ENCODE measurements at regions not wholly inside any gene's neighbourhood (a gene's known extent, or its start where the extent isn't known, plus 50 kb on each side); places are given as distances from the start of the nearest gene placed in this dataset.

DNA sequence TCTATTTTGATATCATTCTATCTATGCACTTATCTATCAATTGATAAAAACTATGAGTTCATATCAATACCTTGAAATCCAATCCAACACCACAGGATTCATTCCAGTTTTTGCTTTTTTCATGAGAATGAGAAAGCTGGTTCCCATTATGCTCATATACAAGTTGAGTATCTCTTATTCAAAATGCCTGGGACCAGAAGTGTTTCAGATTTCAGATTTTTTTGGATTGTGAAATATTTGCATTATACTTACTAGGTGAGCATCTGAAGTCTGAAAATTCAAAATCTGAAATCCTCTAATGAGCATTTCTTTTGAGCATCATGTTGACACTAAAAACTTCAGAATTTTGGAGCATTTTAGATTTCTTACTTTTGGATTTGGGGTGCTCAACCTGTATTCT lies 67.8 kb upstream of the DCBLD2 start:
- no peak overlapping the region for H3K4me3 ChIP-seq (ENCODE audit: insufficient read depth, low read length, poor library complexity, severe bottlenecking)
- H3F3A ChIP-seq (ENCODE audit: insufficient read depth): no peaks in the 10 kb centered on the region
- no peak overlapping the region for H3K4me2 ChIP-seq (ENCODE audit: low read depth, low read length, poor library complexity, severe bottlenecking)
- TF ChIP-seq, protein P1, sequence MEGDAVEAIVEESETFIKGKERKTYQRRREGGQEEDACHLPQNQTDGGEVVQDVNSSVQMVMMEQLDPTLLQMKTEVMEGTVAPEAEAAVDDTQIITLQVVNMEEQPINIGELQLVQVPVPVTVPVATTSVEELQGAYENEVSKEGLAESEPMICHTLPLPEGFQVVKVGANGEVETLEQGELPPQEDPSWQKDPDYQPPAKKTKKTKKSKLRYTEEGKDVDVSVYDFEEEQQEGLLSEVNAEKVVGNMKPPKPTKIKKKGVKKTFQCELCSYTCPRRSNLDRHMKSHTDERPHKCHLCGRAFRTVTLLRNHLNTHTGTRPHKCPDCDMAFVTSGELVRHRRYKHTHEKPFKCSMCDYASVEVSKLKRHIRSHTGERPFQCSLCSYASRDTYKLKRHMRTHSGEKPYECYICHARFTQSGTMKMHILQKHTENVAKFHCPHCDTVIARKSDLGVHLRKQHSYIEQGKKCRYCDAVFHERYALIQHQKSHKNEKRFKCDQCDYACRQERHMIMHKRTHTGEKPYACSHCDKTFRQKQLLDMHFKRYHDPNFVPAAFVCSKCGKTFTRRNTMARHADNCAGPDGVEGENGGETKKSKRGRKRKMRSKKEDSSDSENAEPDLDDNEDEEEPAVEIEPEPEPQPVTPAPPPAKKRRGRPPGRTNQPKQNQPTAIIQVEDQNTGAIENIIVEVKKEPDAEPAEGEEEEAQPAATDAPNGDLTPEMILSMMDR (IDR thresholded peaks at IDR 0.05; ENCODE audit: insufficient read depth, low read length, poor library complexity, severe bottlenecking): no peak
- TF ChIP-seq EZH2phosphoT487 (conservative IDR thresholded peaks at IDR 0.05; ENCODE audit: low read length): no peak
- no peak overlapping the region for H2AFZ ChIP-seq (ENCODE audit: low read depth, low read length, severe bottlenecking)
- H3K9me2 ChIP-seq (replicated peaks; ENCODE audit: insufficient read depth, low read length): no peaks in the 10 kb centered on the region
- H3K9me3 ChIP-seq (ENCODE audit: insufficient read depth, low read length): no peaks in the 10 kb centered on the region
- no peak overlapping the region for H3K9ac ChIP-seq (ENCODE audit: low read length)
- no peaks in the 10 kb centered on the region for H3K79me2 ChIP-seq (ENCODE audit: insufficient read depth, low read length)
- no peaks in the 10 kb centered on the region for H3K36me3 ChIP-seq (ENCODE audit: low read length)
- no peaks in the 10 kb centered on the region for H3K27me3 ChIP-seq (ENCODE audit: low read length)
- H3K27ac ChIP-seq (ENCODE audit: low read depth, low read length): no peak overlapping the region
- H4K20me1 ChIP-seq (ENCODE audit: low read depth, low read length): no peaks in the 10 kb centered on the region

DNA sequence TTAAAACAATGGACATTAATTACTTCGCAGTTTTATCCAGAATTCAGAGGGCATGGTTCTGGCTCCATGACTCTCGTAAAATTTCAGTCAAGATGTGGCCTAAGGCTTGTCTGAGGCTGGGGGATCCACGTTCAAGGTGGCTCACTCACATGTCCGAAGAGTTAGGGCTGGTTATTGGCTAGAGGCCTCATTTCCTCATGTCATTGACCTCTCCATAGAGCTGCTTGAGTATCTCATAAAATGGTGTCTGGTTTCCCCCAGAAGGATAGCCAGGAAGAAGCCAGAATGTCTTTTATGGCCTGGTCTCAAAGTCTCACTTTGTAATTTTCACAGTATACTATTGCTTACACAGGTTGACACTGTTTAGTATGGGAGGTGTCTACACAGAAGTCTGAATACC lies 67.3 kb upstream of the DCBLD2 start:
- no peak overlapping the region for H3K27ac ChIP-seq (ENCODE audit: low read depth, low read length)
- no peak overlapping the region for H3K4me2 ChIP-seq (ENCODE audit: low read depth, low read length, poor library complexity, severe bottlenecking)
- no peaks in the 10 kb centered on the region for H3K36me3 ChIP-seq (ENCODE audit: low read length)
- H2AFZ ChIP-seq (ENCODE audit: low read depth, low read length, severe bottlenecking): no peak overlapping the region
- H3K9ac ChIP-seq (ENCODE audit: low read length): no peak overlapping the region
- no peaks in the 10 kb centered on the region for H3F3A ChIP-seq (ENCODE audit: insufficient read depth)
- no peaks in the 10 kb centered on the region for H3K9me2 ChIP-seq (replicated peaks; ENCODE audit: insufficient read depth, low read length)
- no peaks in the 10 kb centered on the region for H3K9me3 ChIP-seq (ENCODE audit: insufficient read depth, low read length)
- H3K4me3 ChIP-seq (ENCODE audit: insufficient read depth, low read length, poor library complexity, severe bottlenecking): no peak overlapping the region
- no peaks in the 10 kb centered on the region for H3K27me3 ChIP-seq (ENCODE audit: low read length)
- TF ChIP-seq EZH2phosphoT487 (conservative IDR thresholded peaks at IDR 0.05; ENCODE audit: low read length): no peak
- TF ChIP-seq, protein P1 (IDR thresholded peaks at IDR 0.05; ENCODE audit: insufficient read depth, low read length, poor library complexity, severe bottlenecking): no peak
- H3K79me2 ChIP-seq (ENCODE audit: insufficient read depth, low read length): no peaks in the 10 kb centered on the region
- no peaks in the 10 kb centered on the region for H4K20me1 ChIP-seq (ENCODE audit: low read depth, low read length)

DNA sequence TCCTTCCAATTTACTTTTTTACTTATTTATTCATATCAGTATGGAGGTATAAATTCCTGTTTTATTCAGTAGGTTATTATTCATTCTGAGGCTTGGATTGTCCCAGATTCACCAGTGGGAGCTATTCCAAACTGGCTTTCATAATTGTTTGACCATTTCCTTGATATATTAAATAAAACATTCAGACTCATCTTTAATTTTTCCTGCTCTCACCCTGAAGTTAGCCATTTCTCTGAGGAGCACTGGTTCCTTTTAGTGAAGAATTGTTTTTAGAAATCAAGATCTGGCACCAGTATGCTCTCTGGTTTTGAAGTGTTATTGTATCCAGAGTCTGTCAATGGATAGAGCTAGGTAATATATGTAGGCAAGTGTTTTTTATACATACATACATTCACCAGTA lies 66.9 kb upstream of the DCBLD2 start:
- no peak overlapping the region for H2AFZ ChIP-seq (ENCODE audit: low read depth, low read length, severe bottlenecking)
- no peaks in the 10 kb centered on the region for H3K36me3 ChIP-seq (ENCODE audit: low read length)
- H3F3A ChIP-seq (ENCODE audit: insufficient read depth): no peaks in the 10 kb centered on the region
- no peaks in the 10 kb centered on the region for H3K9me2 ChIP-seq (replicated peaks; ENCODE audit: insufficient read depth, low read length)
- no peaks in the 10 kb centered on the region for H3K27me3 ChIP-seq (ENCODE audit: low read length)
- no peaks in the 10 kb centered on the region for H3K9me3 ChIP-seq (ENCODE audit: insufficient read depth, low read length)
- no peak overlapping the region for H3K4me3 ChIP-seq (ENCODE audit: insufficient read depth, low read length, poor library complexity, severe bottlenecking)
- no peak overlapping the region for H3K4me2 ChIP-seq (ENCODE audit: low read depth, low read length, poor library complexity, severe bottlenecking)
- no peaks in the 10 kb centered on the region for H4K20me1 ChIP-seq (ENCODE audit: low read depth, low read length)
- no peaks in the 10 kb centered on the region for H3K79me2 ChIP-seq (ENCODE audit: insufficient read depth, low read length)
- H3K9ac ChIP-seq (ENCODE audit: low read length): no peak overlapping the region
- no peak for TF ChIP-seq EZH2phosphoT487 (conservative IDR thresholded peaks at IDR 0.05; ENCODE audit: low read length)
- TF ChIP-seq, protein P1 (IDR thresholded peaks at IDR 0.05; ENCODE audit: insufficient read depth, low read length, poor library complexity, severe bottlenecking): no peak
- H3K27ac ChIP-seq (ENCODE audit: low read depth, low read length): no peak overlapping the region

DNA sequence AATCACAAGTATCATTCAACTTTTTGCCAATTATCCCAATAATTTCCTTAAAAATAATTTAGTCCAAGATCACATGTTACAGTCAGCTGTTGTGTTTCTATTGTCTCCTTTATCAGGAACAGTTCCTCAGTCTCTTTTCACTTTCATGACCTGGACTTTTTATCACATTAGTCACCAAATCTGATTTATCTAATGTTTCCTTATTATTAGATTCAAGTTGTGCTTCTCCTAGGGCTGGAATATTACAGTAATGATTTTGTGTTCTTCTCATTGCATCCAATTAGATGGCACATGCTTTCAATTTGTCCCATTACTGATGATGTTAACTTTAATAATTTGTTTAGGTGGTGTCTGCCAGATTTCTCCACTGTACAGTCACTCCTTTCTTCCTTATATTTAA lies 66.3 kb upstream of the DCBLD2 start:
- no peaks in the 10 kb centered on the region for H3K9me3 ChIP-seq (ENCODE audit: insufficient read depth, low read length)
- H3K4me3 ChIP-seq (ENCODE audit: insufficient read depth, low read length, poor library complexity, severe bottlenecking): no peak overlapping the region
- H3K79me2 ChIP-seq (ENCODE audit: insufficient read depth, low read length): no peaks in the 10 kb centered on the region
- H3K27me3 ChIP-seq (ENCODE audit: low read length): no peaks in the 10 kb centered on the region
- no peak overlapping the region for H3K4me2 ChIP-seq (ENCODE audit: low read depth, low read length, poor library complexity, severe bottlenecking)
- H3K9ac ChIP-seq (ENCODE audit: low read length): no peak overlapping the region
- H4K20me1 ChIP-seq (ENCODE audit: low read depth, low read length): no peaks in the 10 kb centered on the region
- H3K9me2 ChIP-seq (replicated peaks; ENCODE audit: insufficient read depth, low read length): no peaks in the 10 kb centered on the region
- no peaks in the 10 kb centered on the region for H3K36me3 ChIP-seq (ENCODE audit: low read length)
- H3F3A ChIP-seq (ENCODE audit: insufficient read depth): no peaks in the 10 kb centered on the region
- no peak for TF ChIP-seq EZH2phosphoT487 (conservative IDR thresholded peaks at IDR 0.05; ENCODE audit: low read length)
- TF ChIP-seq, protein P1 (IDR thresholded peaks at IDR 0.05; ENCODE audit: insufficient read depth, low read length, poor library complexity, severe bottlenecking): no peak
- no peak overlapping the region for H3K27ac ChIP-seq (ENCODE audit: low read depth, low read length)
- H2AFZ ChIP-seq (ENCODE audit: low read depth, low read length, severe bottlenecking): no peak overlapping the region

Measured in SU-DHL-6 (cell line).